SK-N-SH (cell line): ENCODE measurements at regions not wholly inside any gene's neighbourhood (a gene's known extent, or its start where the extent isn't known, plus 50 kb on each side); places are given as distances from the start of the nearest gene placed in this dataset.

ENCODE experiments used
- CTCF ChIA-PET: fragments of 300-600, 350-600 bp; formaldehyde crosslinking; extraction: SDS; loops from one replicate; lab custom pipeline; 2021; lab: Yijun Ruan, JAX
- POLR2A ChIA-PET: fragments of 350-600 bp; sonication (Branson Sonifier 250); formaldehyde crosslinking; extraction: SDS; loops from one replicate; lab custom pipeline; 2020; ENCODE audit warnings: antibody characterized with exemption, inconsistent platforms; lab: Yijun Ruan, JAX
- DNase-seq: peaks from one replicate; pipeline ENCODE4 v3.0.0; 2012
- H2AFZ ChIP-seq: fragments of 200-600 bp; sonication (generic); 2 replicates; pipeline ENCODE4 v1.8.1; 2016; ENCODE audit warnings: antibody characterized with exemption, mild to moderate bottlenecking, low read depth
- H3F3A ChIP-seq: fragments of 200-600 bp; sonication (generic); replicated peaks from 2 replicates; pipeline ENCODE3; 2016; ENCODE audit warnings: antibody characterized with exemption, mild to moderate bottlenecking; ENCODE audit not compliant: insufficient read depth
- H3K27ac ChIP-seq, 2 experiments: fragments of 200-500 bp in 1 of 2; fragments of 200-600 bp in 1 of 2; sonication (Bioruptor generic) in 1 of 2; sonication (generic), shearing (Covaris generic) in 1 of 2; 2 replicates each; pipeline versions ENCODE4 v1.5.1 to v1.6.1; 2014 to 2016; ENCODE audit warnings: low read depth in 2 of 2, inconsistent platforms in 1 of 2, low read length in 1 of 2, mild to moderate bottlenecking in 1 of 2, mixed read lengths in 1 of 2
- H3K27me3 ChIP-seq: fragments of 200-600 bp; sonication (generic), shearing (Covaris generic); 2 replicates; pipeline ENCODE4 v1.6.1; 2016; ENCODE audit warnings: mixed run types; ENCODE audit not compliant: insufficient read depth
- H3K36me3 ChIP-seq, 2 experiments: fragments of 200-500 bp in 1 of 2; fragments of 200-600 bp in 1 of 2; sonication (Bioruptor generic) in 1 of 2; sonication (generic) in 1 of 2; replicated peaks in 1 of 2; 2 replicates each; pipeline versions ENCODE3 to v1.5.1; 2014 to 2016; ENCODE audit warnings: low read length in 1 of 2, mild to moderate bottlenecking in 1 of 2; ENCODE audit not compliant: insufficient read depth in 2 of 2, control insufficient read depth in 1 of 2
- H3K4me1 ChIP-seq, 2 experiments: fragments of 200-500 bp in 1 of 2; fragments of 200-600 bp in 1 of 2; sonication (Bioruptor generic) in 1 of 2; sonication (generic), shearing (Covaris generic) in 1 of 2; 2 replicates each; pipeline versions ENCODE4 v1.5.1 to v1.6.1; 2014 to 2016; ENCODE audit warnings: low read depth in 1 of 2, low read length in 1 of 2, mixed run types in 1 of 2; ENCODE audit not compliant: insufficient read depth in 2 of 2, control insufficient read depth in 1 of 2
- H3K4me2 ChIP-seq: fragments of 200-600 bp; sonication (generic), shearing (Covaris generic); 2 replicates; pipeline ENCODE4 v1.6.1; 2017; ENCODE audit warnings: mixed run types
- H3K4me3 ChIP-seq, 2 experiments: fragments of 200-500 bp in 1 of 2; fragments of 200-600 bp in 1 of 2; sonication (Bioruptor generic) in 1 of 2; sonication (generic), shearing (Covaris generic) in 1 of 2; 2 replicates each; pipeline versions ENCODE4 v1.5.1 to v1.8.1; 2014 to 2016; ENCODE audit warnings: low read depth in 2 of 2, inconsistent platforms in 1 of 2, low read length in 1 of 2, mild to moderate bottlenecking in 1 of 2, mixed read lengths in 1 of 2, moderate library complexity in 1 of 2
- H3K79me2 ChIP-seq: fragments of 200-600 bp; sonication (generic); 2 replicates; pipeline ENCODE4 v1.8.1; 2017; ENCODE audit warnings: mild to moderate bottlenecking; ENCODE audit not compliant: insufficient read depth
- H3K9ac ChIP-seq: fragments of 200-600 bp; sonication (generic); 2 replicates; pipeline ENCODE4 v1.6.1; 2017; ENCODE audit warnings: mixed run types
- H3K9me2 ChIP-seq: fragments of 200-600 bp; sonication (generic); 2 replicates; pipeline ENCODE4 v1.6.1; 2017; ENCODE audit warnings: mixed run types
- H3K9me3 ChIP-seq: fragments of 200-600 bp; sonication (generic); 2 replicates; pipeline ENCODE4 v1.6.1; 2017; ENCODE audit warnings: mixed run types, mild to moderate bottlenecking, moderate library complexity
- H4K20me1 ChIP-seq: fragments of 200-600 bp; sonication (generic); 2 replicates; pipeline ENCODE4 v1.6.1; 2017; ENCODE audit warnings: mild to moderate bottlenecking, mixed run types; ENCODE audit not compliant: insufficient read depth
- CHD2 ChIP-seq: fragments of 150-350 bp; IDR thresholded peaks from 2 replicates; pipeline ENCODE4 v1.6.1; 2018; ENCODE audit warnings: low read length; ENCODE audit not compliant: partially characterized antibody
- CTCF ChIP-seq: fragments of 200-600 bp; sonication (generic); IDR thresholded peaks from 2 replicates; pipeline ENCODE4 v1.6.1; 2017; ENCODE audit warnings: antibody characterized with exemption, mild to moderate bottlenecking, moderate library complexity
- EZH2phosphoT487 ChIP-seq: fragments of 200-600 bp; sonication (generic); IDR thresholded peaks from 2 replicates; pipeline ENCODE4 v1.6.1; 2017; ENCODE audit warnings: low read depth, mixed run types, mild to moderate bottlenecking, antibody characterized with exemption, moderate library complexity, borderline replicate concordance
- FOSL2 ChIP-seq: IDR thresholded peaks from 2 replicates; pipeline ENCODE4 v1.4.0; 2012; ENCODE audit warnings: low read depth, mild to moderate bottlenecking, moderate library complexity, borderline replicate concordance
- FOXJ3 ChIP-seq: sonication (generic); formaldehyde crosslinking; IDR thresholded peaks from 2 replicates; pipeline ENCODE4 v1.5.1; 2020; ENCODE audit warnings: mild to moderate bottlenecking, missing genetic modification reagents
- FOXM1 ChIP-seq: IDR thresholded peaks from 2 replicates; pipeline ENCODE4 v1.4.0; 2012; ENCODE audit warnings: low read depth, mild to moderate bottlenecking
- GABPA ChIP-seq: IDR thresholded peaks from 2 replicates; pipeline ENCODE4 v1.4.0; 2012; ENCODE audit warnings: low read depth, mild to moderate bottlenecking
- JUND ChIP-seq: IDR thresholded peaks from 2 replicates; pipeline ENCODE4 v1.4.0; 2012
- MAX ChIP-seq: IDR thresholded peaks from 2 replicates; pipeline ENCODE4 v1.4.0; 2012; ENCODE audit warnings: low read depth
- MEF2A ChIP-seq: IDR thresholded peaks from 2 replicates; pipeline ENCODE4 v1.4.0; 2012; ENCODE audit warnings: low read depth, borderline replicate concordance
- MXI1 ChIP-seq: IDR thresholded peaks from 2 replicates; pipeline ENCODE4 v1.6.1; 2012; ENCODE audit warnings: mild to moderate bottlenecking, low read depth, low read length, improper control_type of control experiment
- NRF1 ChIP-seq: IDR thresholded peaks from 2 replicates; pipeline ENCODE4 v1.6.1; 2012; ENCODE audit warnings: low read depth, mild to moderate bottlenecking, low read length
- POLR2AphosphoS5 ChIP-seq: IDR thresholded peaks from 2 replicates; pipeline ENCODE4 v1.6.1; 2012; ENCODE audit warnings: low read depth, low read length
- RCOR1 ChIP-seq: fragments of 150-350 bp; IDR thresholded peaks from 2 replicates; pipeline ENCODE4 v1.6.1; 2017; ENCODE audit warnings: antibody characterized with exemption, low read length
- REST ChIP-seq: IDR thresholded peaks from 2 replicates; pipeline ENCODE4 v1.6.1; 2012; ENCODE audit warnings: mild to moderate bottlenecking, low read depth, low read length, moderate library complexity
- RFX5 ChIP-seq: IDR thresholded peaks from 2 replicates; pipeline ENCODE4 v1.6.1; 2012; ENCODE audit warnings: mild to moderate bottlenecking, improper control_type of control experiment, low read length
- RXRA ChIP-seq: IDR thresholded peaks from 2 replicates; pipeline ENCODE4 v1.4.0; 2012; ENCODE audit warnings: low read depth, mild to moderate bottlenecking, borderline replicate concordance
- SIN3A ChIP-seq: IDR thresholded peaks from 2 replicates; pipeline ENCODE4 v1.6.1; 2012; ENCODE audit warnings: low read depth, mild to moderate bottlenecking, low read length, moderate library complexity, borderline replicate concordance
- SMC3 ChIP-seq: IDR thresholded peaks from 2 replicates; pipeline ENCODE4 v1.6.1; 2012; ENCODE audit warnings: low read depth, low read length, improper control_type of control experiment
- TAF1 ChIP-seq: IDR thresholded peaks from 2 replicates; pipeline ENCODE4 v1.6.1; 2012; ENCODE audit warnings: low read depth, mild to moderate bottlenecking, low read length, moderate library complexity, borderline replicate concordance
- TCF12 ChIP-seq: IDR thresholded peaks from 2 replicates; pipeline ENCODE4 v1.4.0; 2012
- WGBS: methylation state at CpG from one replicate; pipeline ENCODE4 v1.1.6; 2017; ENCODE audit warnings: low lambda C conversion rate; 5-methylcytosine and 5-hydroxymethylcytosine counted together
- TF ChIP-seq, protein P1 (sequence below): fragments of 150-350 bp; IDR thresholded peaks from 2 replicates; pipeline ENCODE4 v1.6.1; 2016; ENCODE audit warnings: mild to moderate bottlenecking, low read depth, low read length

- H3K27me3 ChIP-seq: peaks cover 23% of the 10 kb centered on the region; the same call in 1 of the 2 replicates
- H3K4me3 ChIP-seq: no peak overlapping the region
- no peaks in the 10 kb centered on the region for H3K79me2 ChIP-seq
- H3F3A ChIP-seq: no peaks in the 10 kb centered on the region
- CTCF ChIA-PET: no interaction called here
- no peaks in the 10 kb centered on the region for H3K9me3 ChIP-seq
- no peak overlapping the region for H2AFZ ChIP-seq
- no peaks in the 10 kb centered on the region for H3K9me2 ChIP-seq
- no peak for DNase-seq
- TF ChIP-seq SMC3 (no peak), FOXM1 (no peak), FOXJ3 (CRISPR knock-in tag) (no peak), GABPA (no peak), MXI1 (no peak), JUND (no peak), SIN3A (no peak), POLR2AphosphoS5 (no peak), FOSL2 (no peak), CTCF (no peak), RXRA (no peak), CHD2 (no peak), MAX (no peak)
- TF ChIP-seq, protein P1, sequence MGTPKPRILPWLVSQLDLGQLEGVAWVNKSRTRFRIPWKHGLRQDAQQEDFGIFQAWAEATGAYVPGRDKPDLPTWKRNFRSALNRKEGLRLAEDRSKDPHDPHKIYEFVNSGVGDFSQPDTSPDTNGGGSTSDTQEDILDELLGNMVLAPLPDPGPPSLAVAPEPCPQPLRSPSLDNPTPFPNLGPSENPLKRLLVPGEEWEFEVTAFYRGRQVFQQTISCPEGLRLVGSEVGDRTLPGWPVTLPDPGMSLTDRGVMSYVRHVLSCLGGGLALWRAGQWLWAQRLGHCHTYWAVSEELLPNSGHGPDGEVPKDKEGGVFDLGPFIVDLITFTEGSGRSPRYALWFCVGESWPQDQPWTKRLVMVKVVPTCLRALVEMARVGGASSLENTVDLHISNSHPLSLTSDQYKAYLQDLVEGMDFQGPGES: no peak
- H3K27ac ChIP-seq: no peak overlapping the region
- no peak overlapping the region for H3K4me2 ChIP-seq
- no peak overlapping the region for H3K9ac ChIP-seq
- H3K4me1 ChIP-seq: no peaks in the 10 kb centered on the region
- WGBS: 4% methylated on average over 3 of the region's 3 CpGs
- H3K36me3 ChIP-seq: no peaks in the 10 kb centered on the region
- no peaks in the 10 kb centered on the region for H4K20me1 ChIP-seq
- POLR2A ChIA-PET: no interaction called here
These were observed 64.6 kb downstream of the FOXB2 start for GRCh38 chr9:77084094-77084493.

DNA sequence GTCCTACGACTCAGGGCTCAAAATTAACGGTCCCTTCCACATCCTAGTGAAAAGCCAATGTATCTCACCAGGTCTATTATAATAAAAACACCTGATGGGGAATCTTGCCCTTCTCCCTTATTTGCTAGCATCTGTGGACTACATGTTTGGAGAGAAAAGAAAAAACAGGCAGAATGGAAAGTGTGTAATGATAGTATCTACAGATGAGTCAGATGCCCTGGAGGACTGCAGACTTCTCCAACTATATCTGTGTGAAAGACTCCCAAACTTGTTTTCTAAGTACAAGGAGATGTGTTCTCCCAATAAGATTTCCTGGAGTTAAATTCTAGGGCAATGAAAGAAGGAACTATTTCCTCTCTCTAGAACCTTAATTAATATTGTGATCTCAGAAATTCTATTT is 66.0 kb downstream of the FOXB2 start:
- no peaks in the 10 kb centered on the region for H3K36me3 ChIP-seq
- no peak for TF ChIP-seq TAF1
- no peak for TF ChIP-seq EZH2phosphoT487
- TF ChIP-seq GABPA: no peak
- no peak for TF ChIP-seq TCF12
- no peak for TF ChIP-seq RFX5
- TF ChIP-seq RCOR1: no peak
- no peak for TF ChIP-seq REST
- TF ChIP-seq NRF1: no peak
- TF ChIP-seq, protein P1: no peak
- TF ChIP-seq MAX: no peak
- TF ChIP-seq MEF2A: no peak

More for the DNA sequence above, 66.0 kb downstream of the FOXB2 start:
- CTCF ChIA-PET: no interaction called here
- H3K4me1 ChIP-seq: no peaks in the 10 kb centered on the region
- WGBS: 4% methylated on average over 2 of the region's 2 CpGs
- H3K4me3 ChIP-seq: no peak overlapping the region
- no peaks in the 10 kb centered on the region for H3K9me3 ChIP-seq
- H3K9me2 ChIP-seq: no peaks in the 10 kb centered on the region
- POLR2A ChIA-PET: no interaction called here
- H3K79me2 ChIP-seq: no peaks in the 10 kb centered on the region
- H3K4me2 ChIP-seq: no peak overlapping the region
- H4K20me1 ChIP-seq: no peaks in the 10 kb centered on the region
- no peak overlapping the region for H3K9ac ChIP-seq
- no peak overlapping the region for H3K27ac ChIP-seq
- no peak for DNase-seq
- H3F3A ChIP-seq: no peaks in the 10 kb centered on the region
- no peak overlapping the region for H2AFZ ChIP-seq
- peaks cover 23% of the 10 kb centered on the region; the same call in 1 of the 2 replicates for H3K27me3 ChIP-seq
